Calu3 (cell line): ENCODE measurements at regions not wholly inside any gene's neighbourhood (a gene's known extent, or its start where the extent isn't known, plus 50 kb on each side); places are given as distances from the start of the nearest gene placed in this dataset.

Source experiments
- BruUV-seq: library from RNA; stranded (reverse); fragments of 400-500 nt; replicated peaks from 2 replicates; lab custom pipeline; 2021; lab: Mats Ljungman, UMichigan
- CTCF ChIA-PET: fragments of 300-600 bp; sonication (Branson Sonifier 250); formaldehyde crosslinking; loops from one replicate; lab custom pipeline; 2022; ENCODE audit warnings: antibody characterized with exemption; lab: Charles Lee
- DNase-seq: peaks from one replicate; pipeline ENCODE4 v3.0.0; 2022
- H3K27ac Mint-ChIP-seq: one replicate; pipeline ENCODE4 v1.8.0; 2022; ENCODE audit warnings: mixed read lengths; ENCODE audit not compliant: unreplicated experiment
- H3K27me3 Mint-ChIP-seq: one replicate; pipeline ENCODE4 v1.8.0; 2022; ENCODE audit warnings: mixed read lengths; ENCODE audit not compliant: unreplicated experiment
- H3K36me3 Mint-ChIP-seq: one replicate; pipeline ENCODE4 v1.8.0; 2022; ENCODE audit warnings: mild to moderate bottlenecking, moderate library complexity, mixed read lengths; ENCODE audit not compliant: insufficient read depth, unreplicated experiment
- H3K4me1 Mint-ChIP-seq: one replicate; pipeline ENCODE4 v1.8.0; 2022; ENCODE audit warnings: mild to moderate bottlenecking, low read depth, mixed read lengths; ENCODE audit not compliant: unreplicated experiment
- H3K4me3 Mint-ChIP-seq: one replicate; pipeline ENCODE4 v1.8.0; 2022; ENCODE audit warnings: mild to moderate bottlenecking, low read depth, moderate library complexity, mixed read lengths; ENCODE audit not compliant: unreplicated experiment
- H3K9me3 Mint-ChIP-seq: one replicate; pipeline ENCODE4 v1.8.0; 2022; ENCODE audit warnings: low read depth, mixed read lengths; ENCODE audit not compliant: unreplicated experiment
- intact Hi-C: fragments of 100-400 bp; cut with micrococcal nuclease; formaldehyde crosslinking; loops from one replicate; pipeline ENCODE4 v1.10.0; 2022; ENCODE audit not compliant: unreplicated experiment
- TF ChIP-seq, protein P1 (sequence below): fragments of 200-600 bp; IDR thresholded peaks from one replicate; pipeline ENCODE4 v1.8.0; 2022; ENCODE audit warnings: antibody characterized with exemption; ENCODE audit not compliant: unreplicated experiment

DNA sequence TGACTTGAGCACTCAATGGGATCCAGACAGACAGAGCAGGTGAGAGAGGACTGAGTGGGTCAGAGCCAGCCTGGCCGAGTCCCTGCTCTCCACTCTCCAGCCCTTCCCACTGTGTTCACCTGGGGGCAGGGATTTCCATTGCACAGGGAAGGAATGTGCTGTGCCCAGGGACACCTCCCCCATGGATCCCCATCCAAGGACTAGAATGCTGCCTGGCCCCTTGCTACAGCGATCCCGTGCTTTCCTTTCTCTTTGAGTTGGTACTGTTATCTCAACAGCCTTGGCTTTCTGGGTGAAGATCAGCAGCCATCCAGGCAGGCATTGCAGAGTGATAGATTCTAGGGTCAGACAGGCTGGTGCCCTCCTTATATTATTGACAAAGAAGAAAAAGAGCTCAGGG is 60.3 kb upstream of the DLK1 start:
- intact Hi-C loops, result loop anchor here (10.0 kb wide), 2 partner anchors 178 to 998 kb away; no protein-coding TSS in a partner anchor
- no peak for DNase-seq

DNA sequence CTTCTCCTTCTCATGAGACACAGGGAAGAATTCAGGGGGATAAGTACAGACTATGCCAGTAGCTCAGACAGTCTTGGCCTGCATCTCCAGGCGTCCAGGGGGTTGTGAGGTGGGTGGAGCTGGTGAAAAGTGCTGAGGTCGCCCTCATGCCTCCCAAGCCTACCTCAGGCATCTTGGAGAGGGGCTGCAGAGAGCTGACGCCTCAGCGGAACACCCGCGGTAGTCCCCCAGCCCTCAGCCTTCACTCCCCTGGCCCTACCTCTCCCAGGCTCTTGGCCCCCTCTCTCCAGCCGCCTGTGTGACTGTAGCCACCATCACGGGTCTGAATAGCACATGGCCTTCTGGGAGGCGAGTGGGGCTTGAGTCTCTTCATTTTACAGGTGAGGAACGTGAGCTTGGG is 59.8 kb upstream of the DLK1 start:
- CTCF ChIA-PET, result no interaction called here
- H3K36me3 Mint-ChIP-seq, result no peaks in the 10 kb centered on the region
- H3K27me3 Mint-ChIP-seq, result peaks cover 61% of the 10 kb centered on the region
- TF ChIP-seq, protein P1, sequence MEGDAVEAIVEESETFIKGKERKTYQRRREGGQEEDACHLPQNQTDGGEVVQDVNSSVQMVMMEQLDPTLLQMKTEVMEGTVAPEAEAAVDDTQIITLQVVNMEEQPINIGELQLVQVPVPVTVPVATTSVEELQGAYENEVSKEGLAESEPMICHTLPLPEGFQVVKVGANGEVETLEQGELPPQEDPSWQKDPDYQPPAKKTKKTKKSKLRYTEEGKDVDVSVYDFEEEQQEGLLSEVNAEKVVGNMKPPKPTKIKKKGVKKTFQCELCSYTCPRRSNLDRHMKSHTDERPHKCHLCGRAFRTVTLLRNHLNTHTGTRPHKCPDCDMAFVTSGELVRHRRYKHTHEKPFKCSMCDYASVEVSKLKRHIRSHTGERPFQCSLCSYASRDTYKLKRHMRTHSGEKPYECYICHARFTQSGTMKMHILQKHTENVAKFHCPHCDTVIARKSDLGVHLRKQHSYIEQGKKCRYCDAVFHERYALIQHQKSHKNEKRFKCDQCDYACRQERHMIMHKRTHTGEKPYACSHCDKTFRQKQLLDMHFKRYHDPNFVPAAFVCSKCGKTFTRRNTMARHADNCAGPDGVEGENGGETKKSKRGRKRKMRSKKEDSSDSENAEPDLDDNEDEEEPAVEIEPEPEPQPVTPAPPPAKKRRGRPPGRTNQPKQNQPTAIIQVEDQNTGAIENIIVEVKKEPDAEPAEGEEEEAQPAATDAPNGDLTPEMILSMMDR, result no peak
- BruUV-seq, result no TSS peak
- H3K9me3 Mint-ChIP-seq, result no peaks in the 10 kb centered on the region
- no peak overlapping the region for H3K27ac Mint-ChIP-seq
- H3K4me3 Mint-ChIP-seq, result no peak overlapping the region
- no peak for DNase-seq
- intact Hi-C loops, result loop anchor here (10.0 kb wide), 2 partner anchors 178 to 998 kb away; no protein-coding TSS in a partner anchor
- peaks cover 17% of the 10 kb centered on the region for H3K4me1 Mint-ChIP-seq

More for the DNA sequence above, 60.3 kb upstream of the DLK1 start:
- Mint-ChIP-seq H3K4me3 (no peak overlapping the region), H3K27ac (no peak overlapping the region), H3K9me3 (no peaks in the 10 kb centered on the region), H3K27me3 (peaks cover 57% of the 10 kb centered on the region), H3K36me3 (no peaks in the 10 kb centered on the region), H3K4me1 (peaks cover 17% of the 10 kb centered on the region)
- CTCF ChIA-PET, result no interaction called here
- TF ChIP-seq, protein P1, result no peak
- no TSS peak for BruUV-seq

DNA sequence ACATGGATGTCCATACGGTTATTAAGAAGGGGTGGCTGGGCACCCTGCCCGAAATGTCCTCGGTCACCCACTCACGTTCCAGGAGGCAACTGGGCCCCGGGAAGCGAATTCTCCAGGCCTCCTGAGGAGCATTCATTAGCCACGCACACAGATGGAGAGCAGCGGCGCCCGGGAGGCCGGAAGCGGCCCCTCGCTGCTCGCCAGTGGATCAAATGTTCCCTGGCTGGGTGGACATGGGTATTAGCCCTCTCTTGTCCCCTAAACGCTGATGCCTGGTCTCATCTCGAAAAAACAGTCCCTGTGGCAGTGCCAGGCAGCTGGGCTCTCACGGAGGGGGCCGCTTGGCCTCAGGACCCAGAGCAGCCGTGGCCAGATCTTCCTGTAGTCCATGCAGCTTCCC is 59.0 kb upstream of the DLK1 start:
- DNase-seq, result no peak
- Mint-ChIP-seq H3K27ac (no peak overlapping the region), H3K4me3 (no peak overlapping the region), H3K27me3 (peaks cover 69% of the 10 kb centered on the region), H3K36me3 (no peaks in the 10 kb centered on the region), H3K4me1 (peaks cover 18% of the 10 kb centered on the region), H3K9me3 (no peaks in the 10 kb centered on the region)
- TF ChIP-seq, protein P1, result no peak
- CTCF ChIA-PET, result interaction anchor here (0.5 kb wide), 1 partner anchor 26 kb away, joined by 5 read pairs; no protein-coding TSS in a partner anchor
- intact Hi-C loops, result loop anchor here (10.0 kb wide), 2 partner anchors 177 to 997 kb away; no protein-coding TSS in a partner anchor
- BruUV-seq, result no TSS peak

DNA sequence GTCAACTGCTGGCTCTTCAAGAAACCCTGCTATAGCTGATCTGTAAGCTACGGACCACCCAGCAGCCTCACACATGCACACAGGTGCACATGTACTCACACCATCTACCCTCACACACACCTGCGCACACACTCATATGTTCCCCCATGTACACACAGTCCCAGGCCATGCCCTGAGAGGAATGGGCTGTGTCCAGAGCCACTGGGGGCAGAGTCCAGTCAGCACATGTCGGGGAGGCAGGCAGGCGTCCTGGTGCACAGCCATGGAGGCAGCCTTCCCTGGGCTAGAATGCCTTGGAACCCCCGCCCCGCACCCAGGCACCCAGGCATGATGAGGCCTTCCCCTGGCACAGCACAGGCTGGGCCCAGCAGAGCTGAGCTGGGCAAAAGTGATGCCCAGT is 58.3 kb upstream of the DLK1 start:
- TF ChIP-seq, protein P1, result no peak
- Mint-ChIP-seq H3K4me3 (no peak overlapping the region), H3K27me3 (peaks cover 76% of the 10 kb centered on the region), H3K9me3 (no peaks in the 10 kb centered on the region), H3K4me1 (peaks cover 24% of the 10 kb centered on the region), H3K36me3 (no peaks in the 10 kb centered on the region), H3K27ac (no peak overlapping the region)
- DNase-seq, result no peak
- BruUV-seq, result no TSS peak
- intact Hi-C loops, result loop anchor here (10.0 kb wide), 2 partner anchors 176 to 996 kb away; no protein-coding TSS in a partner anchor
- CTCF ChIA-PET, result no interaction called here
